Liver (tissue), 8 donors: ENCODE measurements at regions not wholly inside any gene's neighbourhood (a gene's known extent, or its start where the extent isn't known, plus 50 kb on each side); places are given as distances from the start of the nearest gene placed in this dataset.

Experiments
- DNase-seq: peaks from one replicate; pipeline ENCODE4 v3.0.0-alpha.2; 2017; ENCODE audit warnings: low spot score
- H3K27ac ChIP-seq, 2 donors: one replicate each; pipeline ENCODE4 v1.7.0; 2013; ENCODE audit warnings: inconsistent platforms in 2 of 2, low read length in 2 of 2, control low read depth in 1 of 2, low read depth in 1 of 2, mild to moderate bottlenecking in 1 of 2
- H3K27me3 ChIP-seq, 4 donors: one replicate each; pipeline versions ENCODE4 v1.6.1 to v1.7.0; 2013; ENCODE audit warnings: low read length in 3 of 4, inconsistent platforms in 1 of 4, mild to moderate bottlenecking in 1 of 4, moderate library complexity in 1 of 4; ENCODE audit not compliant: control insufficient read depth in 4 of 4, insufficient read depth in 4 of 4
- H3K36me3 ChIP-seq, 4 donors: one replicate each; pipeline versions ENCODE4 v1.6.1 to v1.7.0; 2013; ENCODE audit warnings: low read length in 3 of 4, mild to moderate bottlenecking in 3 of 4, low read depth in 1 of 4, moderate library complexity in 1 of 4; ENCODE audit not compliant: control insufficient read depth in 4 of 4, insufficient read depth in 3 of 4
- H3K4me1 ChIP-seq, 4 donors: one replicate each; pipeline versions ENCODE4 v1.6.1 to v1.7.0; 2013; ENCODE audit warnings: low read length in 3 of 4, mild to moderate bottlenecking in 3 of 4, moderate library complexity in 1 of 4; ENCODE audit not compliant: control insufficient read depth in 4 of 4, insufficient read depth in 4 of 4
- H3K4me3 ChIP-seq, 3 donors: one replicate each; pipeline versions ENCODE4 v1.6.1 to v1.7.0; 2013; ENCODE audit warnings: low read length in 3 of 3, control low read depth in 1 of 3, low read depth in 1 of 3, mild to moderate bottlenecking in 1 of 3
- H3K9ac ChIP-seq, 2 donors: one replicate each; pipeline ENCODE4 v1.7.0; 2013; ENCODE audit warnings: low read length in 2 of 2, mild to moderate bottlenecking in 2 of 2, moderate library complexity in 2 of 2, control low read depth in 1 of 2, low read depth in 1 of 2
- H3K9me3 ChIP-seq, 4 donors: one replicate each; pipeline versions ENCODE4 v1.6.1 to v1.7.0; 2013; ENCODE audit warnings: low read length in 3 of 4; ENCODE audit not compliant: control insufficient read depth in 4 of 4
- ATF3 ChIP-seq: IDR thresholded peaks from 2 replicates; pipeline ENCODE4 v1.6.1; 2016; ENCODE audit warnings: antibody characterized with exemption
- EGR1 ChIP-seq, 2 donors: IDR thresholded peaks; 2 replicates each; pipeline ENCODE4 v1.6.1; 2016 to 2018; ENCODE audit warnings: antibody characterized with exemption in 2 of 2, low read depth in 2 of 2
- FOXA1 ChIP-seq: IDR thresholded peaks from 2 replicates; pipeline ENCODE4 v1.6.1; 2016; ENCODE audit warnings: antibody characterized with exemption
- FOXA2 ChIP-seq: IDR thresholded peaks from 2 replicates; pipeline ENCODE4 v1.6.1; 2016; ENCODE audit warnings: antibody characterized with exemption
- GABPA ChIP-seq, 2 donors: IDR thresholded peaks in 1 of 2; conservative IDR thresholded peaks in 1 of 2; 2 replicates each; pipeline ENCODE4 v1.6.1; 2016; ENCODE audit warnings: antibody characterized with exemption in 2 of 2, mild to moderate bottlenecking in 1 of 2, moderate library complexity in 1 of 2
- HNF4A ChIP-seq, 2 donors: conservative IDR thresholded peaks; 2 replicates each; pipeline ENCODE4 v1.6.1; 2016; ENCODE audit warnings: antibody characterized with exemption in 2 of 2, mild to moderate bottlenecking in 2 of 2
- HNF4G ChIP-seq: IDR thresholded peaks from 2 replicates; pipeline ENCODE4 v1.6.1; 2016; ENCODE audit warnings: antibody characterized with exemption
- JUND ChIP-seq, 2 donors: IDR thresholded peaks; 2 replicates each; pipeline ENCODE4 v1.6.1; 2016; ENCODE audit warnings: antibody characterized with exemption in 2 of 2
- RAD21 ChIP-seq, 2 donors: IDR thresholded peaks; 2 replicates each; pipeline ENCODE4 v1.6.1; 2016; ENCODE audit warnings: antibody characterized with exemption in 2 of 2, mild to moderate bottlenecking in 2 of 2
- RXRA ChIP-seq, 2 donors: IDR thresholded peaks; 2 replicates each; pipeline ENCODE4 v1.6.1; 2017 to 2018; ENCODE audit warnings: antibody characterized with exemption in 2 of 2, mild to moderate bottlenecking in 1 of 2
- SP1 ChIP-seq: IDR thresholded peaks from 2 replicates; pipeline ENCODE4 v1.6.1; 2018; ENCODE audit warnings: antibody characterized with exemption, mild to moderate bottlenecking
- WGBS: extraction: QIAGEN DNeasy Blood & Tissue Kit; methylation state at CpG from one replicate; pipeline ENCODE4 v1.1.7; 2013; 5-methylcytosine and 5-hydroxymethylcytosine counted together
- TF ChIP-seq, protein P1 (sequence below): IDR thresholded peaks from 2 replicates; pipeline ENCODE4 v1.6.1; 2016; ENCODE audit warnings: antibody characterized with exemption
- TF ChIP-seq, protein P2 (sequence below): fragments of 150-350 bp; IDR thresholded peaks from 2 replicates; pipeline ENCODE4 v1.5.1; 2017; ENCODE audit warnings: improper control_type of control experiment, low read depth, low read length; ENCODE audit not compliant: missing input control
- TF ChIP-seq, protein P3 (sequence below): IDR thresholded peaks from 2 replicates; pipeline ENCODE4 v1.6.1; 2016; ENCODE audit warnings: antibody characterized with exemption, mild to moderate bottlenecking
- TF ChIP-seq, protein P4 (sequence below): IDR thresholded peaks from 2 replicates; pipeline ENCODE4 v1.6.1; 2016; ENCODE audit warnings: antibody characterized with exemption
- donor health status: healthy.
- donor health status: healthy.
- donor health status: healthy.
- donor health status: healthy.
- donor health status: healthy.

DNA sequence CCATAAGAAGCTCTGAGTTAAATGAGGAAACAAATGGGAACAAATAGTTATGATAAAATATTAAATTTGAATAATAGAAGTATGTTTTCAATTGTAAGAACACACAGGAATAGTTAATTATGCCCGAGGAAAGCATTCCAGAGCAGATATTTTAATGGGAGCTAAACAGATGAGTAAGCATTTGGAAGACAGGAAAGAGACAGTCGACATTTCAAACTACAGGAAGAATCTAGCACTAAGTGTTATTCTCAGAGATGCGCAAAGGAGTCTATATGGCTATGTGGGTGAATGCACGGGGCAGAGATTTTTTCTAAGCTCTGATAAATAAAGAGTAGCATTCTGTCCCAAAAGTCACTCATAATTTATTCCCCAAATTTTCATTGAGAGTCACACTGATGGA, 64.5 kb upstream of the SSTR1 start:
- TF ChIP-seq, protein P1, sequence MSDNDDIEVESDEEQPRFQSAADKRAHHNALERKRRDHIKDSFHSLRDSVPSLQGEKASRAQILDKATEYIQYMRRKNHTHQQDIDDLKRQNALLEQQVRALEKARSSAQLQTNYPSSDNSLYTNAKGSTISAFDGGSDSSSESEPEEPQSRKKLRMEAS: no peak
- TF ChIP-seq ATF3: no peak
- no peak for TF ChIP-seq FOXA2
- TF ChIP-seq JUND (IDR thresholded peaks at IDR 0.05): no peak
- TF ChIP-seq, protein P2, sequence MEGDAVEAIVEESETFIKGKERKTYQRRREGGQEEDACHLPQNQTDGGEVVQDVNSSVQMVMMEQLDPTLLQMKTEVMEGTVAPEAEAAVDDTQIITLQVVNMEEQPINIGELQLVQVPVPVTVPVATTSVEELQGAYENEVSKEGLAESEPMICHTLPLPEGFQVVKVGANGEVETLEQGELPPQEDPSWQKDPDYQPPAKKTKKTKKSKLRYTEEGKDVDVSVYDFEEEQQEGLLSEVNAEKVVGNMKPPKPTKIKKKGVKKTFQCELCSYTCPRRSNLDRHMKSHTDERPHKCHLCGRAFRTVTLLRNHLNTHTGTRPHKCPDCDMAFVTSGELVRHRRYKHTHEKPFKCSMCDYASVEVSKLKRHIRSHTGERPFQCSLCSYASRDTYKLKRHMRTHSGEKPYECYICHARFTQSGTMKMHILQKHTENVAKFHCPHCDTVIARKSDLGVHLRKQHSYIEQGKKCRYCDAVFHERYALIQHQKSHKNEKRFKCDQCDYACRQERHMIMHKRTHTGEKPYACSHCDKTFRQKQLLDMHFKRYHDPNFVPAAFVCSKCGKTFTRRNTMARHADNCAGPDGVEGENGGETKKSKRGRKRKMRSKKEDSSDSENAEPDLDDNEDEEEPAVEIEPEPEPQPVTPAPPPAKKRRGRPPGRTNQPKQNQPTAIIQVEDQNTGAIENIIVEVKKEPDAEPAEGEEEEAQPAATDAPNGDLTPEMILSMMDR: no peak
- TF ChIP-seq HNF4G: no peak
- TF ChIP-seq FOXA1: no peak
- TF ChIP-seq EGR1 (IDR thresholded peaks at IDR 0.05; ENCODE audit: low read depth in 2 of 2): no peak
- no peak for TF ChIP-seq SP1
- TF ChIP-seq RAD21 (IDR thresholded peaks at IDR 0.05): no peak
- TF ChIP-seq HNF4A (conservative IDR thresholded peaks at IDR 0.05): no peak
- no peak for TF ChIP-seq RXRA (IDR thresholded peaks at IDR 0.05)
- TF ChIP-seq, protein P3, sequence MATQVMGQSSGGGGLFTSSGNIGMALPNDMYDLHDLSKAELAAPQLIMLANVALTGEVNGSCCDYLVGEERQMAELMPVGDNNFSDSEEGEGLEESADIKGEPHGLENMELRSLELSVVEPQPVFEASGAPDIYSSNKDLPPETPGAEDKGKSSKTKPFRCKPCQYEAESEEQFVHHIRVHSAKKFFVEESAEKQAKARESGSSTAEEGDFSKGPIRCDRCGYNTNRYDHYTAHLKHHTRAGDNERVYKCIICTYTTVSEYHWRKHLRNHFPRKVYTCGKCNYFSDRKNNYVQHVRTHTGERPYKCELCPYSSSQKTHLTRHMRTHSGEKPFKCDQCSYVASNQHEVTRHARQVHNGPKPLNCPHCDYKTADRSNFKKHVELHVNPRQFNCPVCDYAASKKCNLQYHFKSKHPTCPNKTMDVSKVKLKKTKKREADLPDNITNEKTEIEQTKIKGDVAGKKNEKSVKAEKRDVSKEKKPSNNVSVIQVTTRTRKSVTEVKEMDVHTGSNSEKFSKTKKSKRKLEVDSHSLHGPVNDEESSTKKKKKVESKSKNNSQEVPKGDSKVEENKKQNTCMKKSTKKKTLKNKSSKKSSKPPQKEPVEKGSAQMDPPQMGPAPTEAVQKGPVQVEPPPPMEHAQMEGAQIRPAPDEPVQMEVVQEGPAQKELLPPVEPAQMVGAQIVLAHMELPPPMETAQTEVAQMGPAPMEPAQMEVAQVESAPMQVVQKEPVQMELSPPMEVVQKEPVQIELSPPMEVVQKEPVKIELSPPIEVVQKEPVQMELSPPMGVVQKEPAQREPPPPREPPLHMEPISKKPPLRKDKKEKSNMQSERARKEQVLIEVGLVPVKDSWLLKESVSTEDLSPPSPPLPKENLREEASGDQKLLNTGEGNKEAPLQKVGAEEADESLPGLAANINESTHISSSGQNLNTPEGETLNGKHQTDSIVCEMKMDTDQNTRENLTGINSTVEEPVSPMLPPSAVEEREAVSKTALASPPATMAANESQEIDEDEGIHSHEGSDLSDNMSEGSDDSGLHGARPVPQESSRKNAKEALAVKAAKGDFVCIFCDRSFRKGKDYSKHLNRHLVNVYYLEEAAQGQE: no peak
- TF ChIP-seq, protein P4, sequence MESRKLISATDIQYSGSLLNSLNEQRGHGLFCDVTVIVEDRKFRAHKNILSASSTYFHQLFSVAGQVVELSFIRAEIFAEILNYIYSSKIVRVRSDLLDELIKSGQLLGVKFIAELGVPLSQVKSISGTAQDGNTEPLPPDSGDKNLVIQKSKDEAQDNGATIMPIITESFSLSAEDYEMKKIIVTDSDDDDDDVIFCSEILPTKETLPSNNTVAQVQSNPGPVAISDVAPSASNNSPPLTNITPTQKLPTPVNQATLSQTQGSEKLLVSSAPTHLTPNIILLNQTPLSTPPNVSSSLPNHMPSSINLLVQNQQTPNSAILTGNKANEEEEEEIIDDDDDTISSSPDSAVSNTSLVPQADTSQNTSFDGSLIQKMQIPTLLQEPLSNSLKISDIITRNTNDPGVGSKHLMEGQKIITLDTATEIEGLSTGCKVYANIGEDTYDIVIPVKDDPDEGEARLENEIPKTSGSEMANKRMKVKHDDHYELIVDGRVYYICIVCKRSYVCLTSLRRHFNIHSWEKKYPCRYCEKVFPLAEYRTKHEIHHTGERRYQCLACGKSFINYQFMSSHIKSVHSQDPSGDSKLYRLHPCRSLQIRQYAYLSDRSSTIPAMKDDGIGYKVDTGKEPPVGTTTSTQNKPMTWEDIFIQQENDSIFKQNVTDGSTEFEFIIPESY: no peak
- TF ChIP-seq GABPA (IDR thresholded peaks at IDR 0.05 in 1 of 2, conservative IDR thresholded peaks at IDR 0.05 in 1 of 2): no peak
- WGBS: 74% methylated on average over 4 of the region's 4 CpGs
- no peaks in the 10 kb centered on the region for H3K36me3 ChIP-seq
- H3K9ac ChIP-seq: no peak overlapping the region
- H3K27me3 ChIP-seq: no peaks in the 10 kb centered on the region
- H3K4me3 ChIP-seq: no peak overlapping the region
- no peak overlapping the region for H3K27ac ChIP-seq
- H3K9me3 ChIP-seq: no peaks in the 10 kb centered on the region
- no peaks in the 10 kb centered on the region for H3K4me1 ChIP-seq
- no peak for DNase-seq
